NT2/D1 (cell line): ENCODE measurements at regions not wholly inside any gene's neighbourhood (a gene's known extent, or its start where the extent isn't known, plus 50 kb on each side); places are given as distances from the start of the nearest gene placed in this dataset.

Experiments used
- SUZ12 ChIP-seq: IDR thresholded peaks from 2 replicates; pipeline ENCODE4 v1.6.1; 2011; ENCODE audit not compliant: insufficient read length, insufficient read depth; ENCODE audit errors: extremely low read depth
- YY1 ChIP-seq: IDR thresholded peaks from 2 replicates; pipeline ENCODE4 v1.6.1; 2011; ENCODE audit not compliant: insufficient read length, insufficient read depth
- ZNF274 ChIP-seq: IDR thresholded peaks from 2 replicates; pipeline ENCODE4 v1.6.1; 2011; ENCODE audit warnings: mild to moderate bottlenecking, low read depth, low read length

GRCh38 chr17:15042311-15042710 is 222.8 kb downstream of the PMP22 start:
- TF ChIP-seq YY1, result no peak
- no peak for TF ChIP-seq ZNF274
- TF ChIP-seq SUZ12, result no peak
